IMR-90 (cell line): ENCODE measurements at regions not wholly inside any gene's neighbourhood (a gene's known extent, or its start where the extent isn't known, plus 50 kb on each side); places are given as distances from the start of the nearest gene placed in this dataset.

Source experiments
- ATAC-seq: fragments of 200-7000 bp; cut with Tn5 transposase; 2 replicates; pipeline ENCODE4 v1.9.1; 2020; ENCODE audit warnings: low read depth, mild to moderate bottlenecking, moderate library complexity
- BruUV-seq: library from RNA; stranded (reverse); fragments of 400-500 nt; replicated peaks from 2 replicates; lab custom pipeline; 2021; lab: Mats Ljungman, UMichigan
- CTCF ChIA-PET: fragments of 300-600 bp; formaldehyde crosslinking; extraction: SDS; loops from one replicate; lab custom pipeline; 2021; ENCODE audit warnings: antibody characterized with exemption; lab: Yijun Ruan, JAX
- POLR2A ChIA-PET: fragments of 300-600 bp; sonication (Branson Sonifier 250); formaldehyde crosslinking; loops from one replicate; lab custom pipeline; 2022; ENCODE audit warnings: antibody characterized with exemption; ENCODE audit not compliant: unreplicated experiment; lab: Charles Lee
- DNase-seq: peaks from one replicate; pipeline ENCODE4 v3.0.0; 2013
- H2AFZ ChIP-seq: replicated peaks from 2 replicates; pipeline ENCODE3; 2013; ENCODE audit warnings: low read length, mild to moderate bottlenecking; ENCODE audit not compliant: poor library complexity
- H2AK5ac ChIP-seq: 2 replicates; pipeline ENCODE4 v1.6.1; 2013; ENCODE audit warnings: low read depth, low read length, inconsistent platforms
- H2AK9ac ChIP-seq: replicated peaks from 2 replicates; pipeline ENCODE3; 2013; ENCODE audit warnings: mild to moderate bottlenecking, low read depth, low read length, moderate library complexity; ENCODE audit not compliant: poor library complexity
- H2BK120ac ChIP-seq: 2 replicates; pipeline ENCODE4 v1.6.1; 2013; ENCODE audit warnings: low read depth, low read length, inconsistent platforms
- H2BK15ac ChIP-seq: 3 replicates; pipeline ENCODE4 v1.6.1; 2013; ENCODE audit warnings: low read depth, low read length, inconsistent platforms
- H2BK20ac ChIP-seq: 2 replicates; pipeline ENCODE4 v1.6.1; 2013; ENCODE audit warnings: low read depth, mild to moderate bottlenecking, inconsistent platforms, low read length, moderate library complexity
- H2BK5ac ChIP-seq: 2 replicates; pipeline ENCODE4 v1.6.1; 2013; ENCODE audit warnings: mild to moderate bottlenecking, low read depth, low read length, inconsistent platforms; ENCODE audit not compliant: poor library complexity, severe bottlenecking
- H3K14ac ChIP-seq: replicated peaks from 2 replicates; pipeline ENCODE4 v1.6.1; 2013; ENCODE audit warnings: low read depth, low read length, inconsistent platforms
- H3K18ac ChIP-seq: 2 replicates; pipeline ENCODE4 v1.6.1; 2013; ENCODE audit warnings: low read depth, low read length, control low read depth
- H3K23ac ChIP-seq: 2 replicates; pipeline ENCODE4 v1.6.1; 2013; ENCODE audit warnings: low read depth, low read length, inconsistent platforms
- H3K27ac ChIP-seq: 2 replicates; pipeline ENCODE4 v1.5.1; 2013; ENCODE audit warnings: mild to moderate bottlenecking, control low read depth, low read length; ENCODE audit not compliant: insufficient read depth
- H3K27me3 ChIP-seq: 2 replicates; pipeline ENCODE4 v1.6.1; 2013; ENCODE audit warnings: low read length; ENCODE audit not compliant: control insufficient read depth, insufficient read depth
- H3K36me3 ChIP-seq: 2 replicates; pipeline ENCODE4 v1.6.1; 2013; ENCODE audit warnings: low read length, mixed read lengths; ENCODE audit not compliant: control insufficient read depth, insufficient read depth
- H3K4ac ChIP-seq: 2 replicates; pipeline ENCODE4 v1.6.1; 2013; ENCODE audit warnings: low read depth, low read length, inconsistent platforms
- H3K4me1 ChIP-seq: 2 replicates; pipeline ENCODE4 v1.6.1; 2013; ENCODE audit warnings: low read length, mixed read lengths; ENCODE audit not compliant: control insufficient read depth, insufficient read depth
- H3K4me2 ChIP-seq: 2 replicates; pipeline ENCODE4 v1.6.1; 2013; ENCODE audit warnings: low read depth, mild to moderate bottlenecking, control low read depth, low read length, moderate library complexity
- H3K4me3 ChIP-seq: 2 replicates; pipeline ENCODE4 v1.5.1; 2013; ENCODE audit warnings: low read depth, mild to moderate bottlenecking, control low read depth, low read length, moderate library complexity; ENCODE audit not compliant: insufficient read depth
- H3K56ac ChIP-seq: 2 replicates; pipeline ENCODE4 v1.6.1; 2013; ENCODE audit warnings: low read length, inconsistent platforms; ENCODE audit not compliant: insufficient read depth; ENCODE audit errors: extremely low read depth
- H3K79me1 ChIP-seq, 2 experiments: 2 replicates each; pipeline ENCODE4 v1.6.1; 2013; ENCODE audit warnings: low read length in 2 of 2, inconsistent platforms in 1 of 2, low read depth in 1 of 2
- H3K9ac ChIP-seq: 2 replicates; pipeline ENCODE4 v1.6.1; 2013; ENCODE audit warnings: low read depth, low read length, control low read depth
- H3K9me1 ChIP-seq: 2 replicates; pipeline ENCODE4 v1.6.1; 2013; ENCODE audit warnings: low read length, inconsistent platforms; ENCODE audit not compliant: insufficient read depth
- H3K9me3 ChIP-seq: 2 replicates; pipeline ENCODE4 v1.6.1; 2013; ENCODE audit warnings: low read length; ENCODE audit not compliant: control insufficient read depth, insufficient read depth
- H4K20me1 ChIP-seq: 2 replicates; pipeline ENCODE4 v1.6.1; 2013; ENCODE audit warnings: low read length, inconsistent platforms; ENCODE audit not compliant: insufficient read depth
- H4K5ac ChIP-seq: 2 replicates; pipeline ENCODE4 v1.6.1; 2013; ENCODE audit warnings: mild to moderate bottlenecking, low read depth, low read length, control low read depth
- H4K8ac ChIP-seq, 2 experiments: 2 replicates each; pipeline ENCODE4 v1.6.1; 2013; ENCODE audit warnings: low read depth in 2 of 2, low read length in 2 of 2, control low read depth in 1 of 2, inconsistent platforms in 1 of 2
- H4K91ac ChIP-seq: 2 replicates; pipeline ENCODE4 v1.6.1; 2013; ENCODE audit warnings: low read depth, low read length, inconsistent platforms; ENCODE audit not compliant: insufficient read depth
- BHLHE40 ChIP-seq: fragments of 150-350 bp; IDR thresholded peaks from 2 replicates; pipeline ENCODE4 v1.6.1; 2016; ENCODE audit warnings: mild to moderate bottlenecking, low read depth, low read length
- CHD1 ChIP-seq: IDR thresholded peaks from 2 replicates; pipeline ENCODE4 v1.6.1; 2012; ENCODE audit warnings: low read depth, low read length, improper control_type of control experiment
- CTCF ChIP-seq: conservative IDR thresholded peaks from 2 replicates; pipeline ENCODE4 v1.5.1; 2012; ENCODE audit warnings: mild to moderate bottlenecking, low read depth, low read length, improper control_type of control experiment
- MAFK ChIP-seq: IDR thresholded peaks from 2 replicates; pipeline ENCODE4 v1.6.1; 2012; ENCODE audit warnings: low read depth, low read length, improper control_type of control experiment
- MAZ ChIP-seq: IDR thresholded peaks from 2 replicates; pipeline ENCODE4 v1.6.1; 2012; ENCODE audit warnings: low read depth, mild to moderate bottlenecking, low read length, improper control_type of control experiment, moderate library complexity, borderline replicate concordance
- MXI1 ChIP-seq: IDR thresholded peaks from 2 replicates; pipeline ENCODE4 v1.6.1; 2012; ENCODE audit warnings: low read depth, mild to moderate bottlenecking, low read length, moderate library complexity, borderline replicate concordance
- NFE2L2 ChIP-seq: fragments of 150-350 bp; IDR thresholded peaks from 2 replicates; pipeline ENCODE4 v1.6.1; 2016; ENCODE audit warnings: low read depth, mild to moderate bottlenecking, low read length
- POLR2A ChIP-seq: IDR thresholded peaks from 2 replicates; pipeline ENCODE4 v1.6.1; 2012; ENCODE audit warnings: mild to moderate bottlenecking, low read depth, low read length
- RAD21 ChIP-seq: IDR thresholded peaks from 2 replicates; pipeline ENCODE4 v1.6.1; 2012; ENCODE audit warnings: low read length, improper control_type of control experiment
- RCOR1 ChIP-seq: IDR thresholded peaks from 2 replicates; pipeline ENCODE4 v1.6.1; 2012; ENCODE audit warnings: mild to moderate bottlenecking, low read length, improper control_type of control experiment; ENCODE audit not compliant: insufficient replicate concordance
- RFX5 ChIP-seq: IDR thresholded peaks from 2 replicates; pipeline ENCODE4 v1.8.0; 2012; ENCODE audit warnings: low read depth, mild to moderate bottlenecking, low read length, moderate library complexity
- dilution Hi-C: fragments of 300-500 bp; cut with HindIII; formaldehyde crosslinking; loops from one replicate; pipeline ENCODE4 v1.14.3; 2018; ENCODE audit warnings: low sequenced_read_pairs; ENCODE audit not compliant: unreplicated experiment
- in situ Hi-C: fragments of 300-500 bp; cut with MboI; formaldehyde crosslinking; loops from 3 replicates; pipeline ENCODE4 v1.14.3; 2019; ENCODE audit warnings: low sequenced_read_pairs, inconsistent platforms, mixed read lengths
- intact Hi-C: fragments of 100-400 bp; cut with micrococcal nuclease; formaldehyde crosslinking; loops from 2 replicates; pipeline ENCODE4 v1.10.0; 2022
- TF ChIP-seq, protein P1 (sequence below): fragments of 150-350 bp; IDR thresholded peaks from 2 replicates; pipeline ENCODE4 v1.6.1; 2016; ENCODE audit warnings: low read depth, mild to moderate bottlenecking, low read length, moderate library complexity, borderline replicate concordance

GRCh38 chr17:13293421-13293820 is 275.6 kb upstream of the ELAC2 start:
- Histone ChIP-seq H3K18ac (no peak overlapping the region), H3K9ac (no peak overlapping the region), H3K56ac (no peak overlapping the region), H4K5ac (no peak overlapping the region), H2AFZ (no peak overlapping the region), H3K14ac (no peak overlapping the region), H4K91ac (no peak overlapping the region), H3K4me2 (no peak overlapping the region), H3K27me3 (peaks cover 5% of the 10 kb centered on the region; the same call in 1 of the 2 replicates), H4K8ac (no peak overlapping the region), H2BK20ac (no peak overlapping the region), H3K23ac (no peak overlapping the region), H3K27ac (no peak overlapping the region), H2BK5ac (no peak overlapping the region), H3K4ac (no peak overlapping the region), H2BK120ac (no peak overlapping the region), H3K4me3 (no peak overlapping the region), H3K79me1 (no peaks in the 10 kb centered on the region), H2AK9ac (no peak overlapping the region), H3K36me3 (no peaks in the 10 kb centered on the region), H3K4me1 (no peaks in the 10 kb centered on the region), H3K9me1 (no peaks in the 10 kb centered on the region), H3K9me3 (no peaks in the 10 kb centered on the region), H2BK15ac (no peak overlapping the region), H2AK5ac (no peak overlapping the region), H4K20me1 (no peaks in the 10 kb centered on the region)
- no TSS peak for BruUV-seq
- intact Hi-C loops = no loop called here
- dilution Hi-C loops = no loop called here
- in situ Hi-C loops = no loop called here
- POLR2A ChIA-PET = no interaction called here
- TF ChIP-seq RCOR1 (no peak), CTCF (no peak), CHD1 (no peak), MAZ (no peak), POLR2A (no peak), RAD21 (no peak), MAFK (no peak), NFE2L2 (no peak), MXI1 (no peak), BHLHE40 (no peak), RFX5 (no peak)
- TF ChIP-seq, protein P1, sequence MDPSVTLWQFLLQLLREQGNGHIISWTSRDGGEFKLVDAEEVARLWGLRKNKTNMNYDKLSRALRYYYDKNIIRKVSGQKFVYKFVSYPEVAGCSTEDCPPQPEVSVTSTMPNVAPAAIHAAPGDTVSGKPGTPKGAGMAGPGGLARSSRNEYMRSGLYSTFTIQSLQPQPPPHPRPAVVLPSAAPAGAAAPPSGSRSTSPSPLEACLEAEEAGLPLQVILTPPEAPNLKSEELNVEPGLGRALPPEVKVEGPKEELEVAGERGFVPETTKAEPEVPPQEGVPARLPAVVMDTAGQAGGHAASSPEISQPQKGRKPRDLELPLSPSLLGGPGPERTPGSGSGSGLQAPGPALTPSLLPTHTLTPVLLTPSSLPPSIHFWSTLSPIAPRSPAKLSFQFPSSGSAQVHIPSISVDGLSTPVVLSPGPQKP = no peak
- DNase-seq (no peak), ATAC-seq (no peak)
- CTCF ChIA-PET = no interaction called here
